HG03460 (cell line): ENCODE measurements at regions not wholly inside any gene's neighbourhood (a gene's known extent, or its start where the extent isn't known, plus 50 kb on each side); places are given as distances from the start of the nearest gene placed in this dataset.

Experiments
- ATAC-seq: cut with Tn5 transposase; IDR thresholded peaks from one replicate; pipeline ENCODE4 v1.9.1; 2021; ENCODE audit not compliant: unreplicated experiment

DNA sequence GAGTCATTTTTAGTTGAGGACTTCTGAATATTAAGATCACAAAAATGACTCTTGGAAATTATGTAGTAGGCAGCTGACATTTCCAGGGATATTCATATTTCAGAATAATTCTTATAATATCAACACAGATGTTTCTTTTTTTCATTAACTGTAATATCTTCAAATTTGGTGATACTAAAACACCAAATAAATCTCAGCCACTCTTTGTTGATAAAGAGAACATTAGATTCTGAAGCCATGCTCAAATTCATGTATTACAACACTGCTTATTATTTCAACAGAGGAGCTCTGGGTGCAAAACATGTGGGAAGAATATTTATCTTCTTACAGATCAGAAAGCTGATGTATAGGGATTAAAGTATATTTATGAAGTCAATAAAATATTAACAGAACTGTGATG lies 355.4 kb downstream of the CRPPA start:
- ATAC-seq: no peak

DNA sequence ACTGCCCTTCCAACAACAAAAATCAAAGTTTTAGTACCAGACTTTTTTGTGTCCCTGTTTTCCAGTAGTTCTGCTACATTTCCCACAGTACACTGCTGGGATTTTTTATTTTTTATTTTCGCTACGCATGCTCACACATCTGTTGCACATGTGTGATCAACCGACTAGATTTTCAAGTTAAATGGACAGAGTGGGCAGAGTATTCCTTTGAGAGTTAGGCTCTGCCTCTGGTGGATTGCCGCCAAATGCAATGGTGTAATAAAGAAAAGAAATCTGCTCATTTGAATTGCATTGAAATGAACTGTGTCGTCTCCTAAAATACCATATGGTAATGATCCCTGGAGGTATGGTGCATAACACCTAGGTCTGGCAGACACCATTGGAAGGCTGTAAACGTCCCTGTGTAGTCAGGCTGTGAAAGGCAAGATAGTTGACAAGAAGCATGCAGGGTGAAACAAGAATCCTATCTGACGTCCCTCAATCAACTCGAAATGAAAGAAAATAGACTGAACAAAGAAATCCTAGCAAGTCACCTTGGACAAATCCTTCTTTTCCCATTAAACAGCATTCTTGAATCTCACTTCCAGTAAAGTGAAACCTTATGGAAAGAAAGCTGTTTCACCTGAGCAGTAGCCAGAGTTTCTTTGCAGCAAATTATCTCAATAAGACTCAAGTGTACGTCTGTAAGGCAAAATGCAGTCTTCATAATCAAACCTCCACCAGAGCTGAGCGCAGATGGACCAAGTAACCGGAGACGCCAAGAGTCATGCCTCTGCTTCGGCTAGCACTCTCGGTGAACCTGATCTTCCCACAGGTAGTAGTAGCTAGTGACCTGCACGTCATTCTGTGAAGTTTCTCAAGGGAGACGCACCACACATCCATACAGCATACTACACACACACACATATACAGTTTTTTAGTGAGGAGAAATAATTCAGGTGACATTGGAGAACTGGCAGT lies 357.3 kb downstream of the CRPPA start:
- no peak for ATAC-seq

GRCh38 chr7:16063221-16063620 lies 358.1 kb downstream of the CRPPA start:
- ATAC-seq: no peak

GRCh38 chr7:16062269-16062668 lies 359.1 kb downstream of the CRPPA start:
- ATAC-seq: no peak

DNA sequence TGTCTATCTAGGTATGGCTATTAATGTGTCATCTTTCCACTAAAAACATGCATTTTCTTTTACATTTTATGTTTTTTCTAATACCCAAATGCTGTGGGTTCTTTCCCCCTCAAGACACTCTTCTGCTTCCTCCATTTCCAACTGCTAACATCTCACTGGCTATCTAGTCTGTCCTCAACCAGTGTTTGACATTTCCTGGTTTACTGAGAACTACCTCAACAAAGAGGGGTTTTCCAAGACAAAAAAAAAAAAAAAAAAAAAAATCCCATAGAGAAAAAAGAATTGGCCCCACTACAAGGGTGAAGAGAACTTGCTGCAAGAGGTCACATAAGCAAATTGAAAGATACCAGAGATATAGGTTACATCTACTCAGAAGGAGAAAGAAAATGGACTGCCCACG lies 359.7 kb downstream of the CRPPA start:
- no peak for ATAC-seq

DNA sequence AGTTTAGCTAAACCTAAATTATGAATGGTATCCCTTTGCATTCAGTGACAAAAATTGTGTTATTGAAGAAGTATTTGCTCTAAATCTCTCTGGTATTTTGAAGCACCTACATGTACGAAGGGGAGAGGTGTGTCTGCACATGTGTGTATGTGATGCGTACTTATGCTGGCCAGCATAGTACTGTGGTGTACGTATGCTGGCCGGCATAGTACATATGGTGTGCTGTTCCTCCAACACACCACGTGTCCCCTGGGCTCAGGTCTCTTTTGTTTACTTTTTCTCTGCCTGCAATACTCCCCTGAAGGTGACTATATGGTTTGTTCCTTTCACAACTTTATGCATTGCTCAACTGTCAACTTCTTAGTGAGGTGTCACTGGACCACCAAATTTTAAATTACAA lies 360.3 kb downstream of the CRPPA start:
- no peak for ATAC-seq

DNA sequence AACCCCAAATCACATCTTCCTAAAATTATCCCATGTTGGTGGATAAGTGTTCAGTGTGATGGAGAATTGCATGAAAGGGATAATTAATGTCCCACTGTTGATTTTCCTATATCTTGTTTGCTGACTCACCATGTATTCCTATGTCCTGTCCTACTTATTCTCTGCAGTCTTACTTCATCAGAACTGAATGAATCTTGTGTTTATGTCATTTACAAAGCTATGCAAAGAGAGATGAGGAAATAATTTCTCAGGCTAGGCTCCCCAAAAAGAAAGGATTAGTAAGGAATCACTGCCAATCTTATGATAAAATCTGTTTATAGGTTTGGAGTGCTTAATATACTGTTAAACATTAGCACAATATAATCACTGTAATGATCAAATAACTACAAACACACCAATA lies 360.8 kb downstream of the CRPPA start:
- ATAC-seq: no peak

- ATAC-seq: peak; percentile 76
These were observed 365.9 kb downstream of the CRPPA start for GRCh38 chr7:16055263-16055976.

DNA sequence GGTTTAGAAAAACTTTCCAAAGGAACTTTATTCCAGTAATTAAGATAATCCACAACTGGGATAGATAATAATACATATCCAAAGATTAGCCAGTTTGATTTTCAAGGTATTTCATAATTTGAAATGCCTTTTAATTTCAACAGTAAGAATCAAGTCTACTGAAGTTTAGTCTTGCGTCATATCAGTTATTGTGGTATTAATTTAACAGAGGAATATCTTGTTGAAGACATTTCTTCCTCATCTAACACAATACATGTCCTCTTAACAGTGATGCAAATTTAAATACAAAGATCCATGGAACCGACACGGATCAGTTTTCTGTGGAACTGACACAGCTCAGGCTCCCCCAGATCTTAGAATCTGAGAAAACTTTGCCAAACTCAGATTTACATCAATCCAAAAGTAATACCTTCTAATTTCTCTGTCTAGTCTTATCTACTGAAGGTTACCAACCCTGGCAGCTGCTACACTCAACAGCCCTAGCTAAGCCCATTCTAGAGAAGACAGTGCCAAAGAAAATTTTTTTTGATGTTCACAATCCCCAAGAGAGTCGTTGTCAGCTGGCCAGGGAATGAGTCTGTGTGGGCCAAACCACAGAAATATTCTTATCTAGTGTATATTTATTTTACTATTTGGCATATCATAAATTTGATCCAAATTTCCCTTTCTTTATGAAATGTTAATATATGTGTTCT lies 365.2 kb upstream of the MEOX2 start:
- ATAC-seq: no peak

GRCh38 chr7:16046041-16046440 lies 359.6 kb upstream of the MEOX2 start:
- no peak for ATAC-seq

DNA sequence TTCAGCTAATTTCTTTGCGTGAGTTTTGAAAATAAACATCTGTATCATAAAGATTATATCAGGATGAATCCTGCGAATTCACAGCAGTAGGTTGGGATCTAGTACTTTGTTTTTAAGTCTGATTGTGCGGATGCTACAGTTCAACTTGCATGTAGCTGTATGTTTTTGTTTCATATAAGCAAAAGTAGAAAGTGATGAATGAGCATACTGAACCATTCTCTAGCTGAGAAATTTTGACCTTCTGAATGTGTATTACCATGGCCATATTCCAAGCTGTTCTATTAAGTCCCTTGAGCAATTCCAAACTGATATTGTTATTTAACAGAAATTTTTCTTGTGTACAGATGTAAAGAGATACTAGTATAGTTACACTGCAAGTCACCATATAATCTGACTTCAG lies 358.8 kb upstream of the MEOX2 start:
- ATAC-seq: no peak

- no peak for ATAC-seq
These were observed 358.2 kb upstream of the MEOX2 start for GRCh38 chr7:16044645-16045044.

GRCh38 chr7:16040346-16040745 lies 353.9 kb upstream of the MEOX2 start:
- ATAC-seq: no peak

DNA sequence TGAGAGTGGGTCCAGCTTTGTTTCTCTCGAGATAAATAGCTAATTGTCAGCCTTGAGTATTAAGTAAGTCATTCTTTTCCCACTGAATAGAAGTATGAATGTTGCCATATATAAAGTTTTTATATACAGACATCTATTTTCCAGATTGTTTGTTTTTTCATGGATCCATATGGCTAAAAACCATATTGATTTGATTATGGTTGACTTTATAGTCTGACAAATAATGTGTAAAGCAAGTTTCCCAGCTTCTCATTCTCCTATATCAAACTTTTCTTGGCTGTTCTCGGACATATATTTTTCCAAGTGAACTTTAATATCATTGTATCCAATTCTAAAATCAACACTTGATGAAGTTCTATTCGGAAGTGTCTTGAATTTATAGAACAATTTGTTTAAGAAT lies 352.4 kb upstream of the MEOX2 start:
- ATAC-seq: no peak

GRCh38 chr7:16035392-16035791 lies 348.9 kb upstream of the MEOX2 start:
- no peak for ATAC-seq

DNA sequence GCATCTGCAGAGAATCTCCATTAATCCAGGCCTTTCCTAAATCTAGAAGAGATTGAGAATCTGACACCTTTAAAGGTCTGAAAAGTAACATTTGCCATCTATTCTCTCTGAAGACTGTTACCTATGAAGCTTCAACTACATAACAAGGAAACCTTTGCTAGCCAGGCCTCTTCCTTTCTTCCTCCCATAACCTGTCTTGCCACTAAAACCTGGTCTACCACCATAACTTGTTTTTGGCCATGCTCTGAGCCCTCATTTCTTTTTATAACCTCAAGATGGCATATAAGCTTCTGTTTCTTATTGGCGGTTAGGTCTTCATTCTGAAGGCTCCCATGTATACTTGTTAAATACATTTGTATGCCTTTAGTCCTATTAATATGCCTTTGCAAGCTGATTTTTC lies 348.4 kb upstream of the MEOX2 start:
- no peak for ATAC-seq

DNA sequence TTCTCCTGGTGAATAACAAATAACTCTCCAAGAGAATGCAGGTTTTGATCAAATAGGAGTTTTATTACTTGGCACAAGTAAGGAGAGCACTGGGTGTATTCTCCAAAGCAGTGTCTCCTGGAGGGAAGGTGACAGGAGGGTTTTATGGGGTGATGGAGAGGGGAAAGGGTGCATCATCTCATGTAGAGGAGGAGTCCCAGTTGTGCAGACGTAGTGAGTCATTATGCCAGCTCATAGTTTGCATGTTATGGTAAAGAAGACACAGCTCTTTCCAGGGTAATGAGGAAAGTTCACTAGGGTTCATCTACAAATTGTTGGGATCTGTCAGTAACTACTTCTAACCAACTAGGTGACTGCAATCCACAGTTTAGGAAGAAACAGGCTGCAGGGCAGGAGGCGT lies 347.9 kb upstream of the MEOX2 start:
- ATAC-seq: no peak

- no peak for ATAC-seq
These were observed 346.8 kb upstream of the MEOX2 start for GRCh38 chr7:16033233-16033632.

GRCh38 chr7:16028636-16029035 lies 342.2 kb upstream of the MEOX2 start:
- ATAC-seq: no peak

DNA sequence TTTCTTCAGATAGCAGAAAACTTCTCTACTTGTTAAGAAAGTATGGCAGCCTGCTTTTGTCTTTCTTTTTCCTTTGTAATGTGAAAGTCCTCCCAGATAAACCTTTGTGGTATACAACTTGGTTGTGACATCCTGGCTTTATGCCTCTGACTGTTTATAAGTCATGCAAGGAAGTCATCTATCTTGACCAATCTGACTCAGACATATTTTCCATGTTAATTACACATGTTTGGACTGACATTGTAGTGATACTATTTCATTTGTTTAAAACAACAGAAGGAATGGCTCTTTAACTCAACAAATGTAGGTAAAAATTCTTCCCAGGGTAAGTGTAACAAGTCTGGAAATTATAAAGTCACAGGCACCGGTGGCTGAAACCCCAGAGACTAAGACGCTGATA lies 341.6 kb upstream of the MEOX2 start:
- no peak for ATAC-seq

GRCh38 chr7:16027396-16027795 lies 340.9 kb upstream of the MEOX2 start:
- ATAC-seq: no peak
